Activated CD4-positive, alpha-beta T cell treated with anti-CD3 and anti-CD28 coated beads, Interleukin-2, amount 50 U/mL, for 16 hours (primary cell): ENCODE measurements at regions not wholly inside any gene's neighbourhood (a gene's known extent, or its start where the extent isn't known, plus 50 kb on each side); places are given as distances from the start of the nearest gene placed in this dataset.

Source experiments
- DNase-seq: peaks from one replicate; pipeline ENCODE4 v3.0.0-alpha.2; 2020

DNA sequence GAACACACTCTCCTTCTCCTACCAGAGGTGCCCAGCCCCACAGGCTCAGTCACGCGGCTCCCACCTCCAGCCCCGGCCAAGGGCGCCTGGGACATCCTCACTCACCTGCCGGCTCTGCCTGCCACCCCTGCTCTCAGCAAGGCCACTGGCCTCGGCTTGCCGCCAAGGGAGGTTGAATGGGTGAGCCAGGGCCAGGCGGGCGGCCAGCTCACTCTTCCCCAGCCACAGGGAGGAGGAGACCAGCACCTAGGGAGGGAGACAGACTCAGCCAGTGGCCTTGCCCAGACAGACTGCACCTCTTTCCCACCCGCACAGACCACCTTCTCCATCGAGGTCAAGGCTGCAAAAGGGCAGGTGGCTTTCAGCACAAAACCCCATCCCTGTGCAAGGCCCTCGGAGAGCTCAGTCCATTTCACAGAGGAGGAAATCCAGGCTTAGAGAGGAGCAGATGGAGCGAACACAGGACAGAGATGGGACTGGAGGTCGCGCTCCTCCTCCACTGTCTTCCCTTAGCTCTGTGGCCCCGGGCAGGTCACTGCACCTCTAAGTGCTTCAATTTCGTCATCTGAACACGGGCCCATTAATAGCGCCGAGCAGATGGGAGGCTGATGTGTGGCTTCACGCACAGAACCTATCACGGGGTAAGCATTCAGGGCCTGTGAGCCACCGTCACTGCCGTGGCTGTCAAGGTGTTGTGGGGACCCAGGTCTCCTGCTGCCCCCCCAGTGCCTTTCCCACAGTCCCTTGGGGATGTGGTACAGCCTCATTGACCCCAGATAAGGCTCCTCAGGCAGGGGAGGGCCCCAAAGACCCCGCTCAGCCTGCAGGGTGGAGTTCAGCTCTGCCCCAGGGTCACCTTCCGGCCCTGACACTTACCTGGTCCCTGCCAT lies 56.1 kb downstream of the RMI2 start:
- DNase-seq, result no peak

DNA sequence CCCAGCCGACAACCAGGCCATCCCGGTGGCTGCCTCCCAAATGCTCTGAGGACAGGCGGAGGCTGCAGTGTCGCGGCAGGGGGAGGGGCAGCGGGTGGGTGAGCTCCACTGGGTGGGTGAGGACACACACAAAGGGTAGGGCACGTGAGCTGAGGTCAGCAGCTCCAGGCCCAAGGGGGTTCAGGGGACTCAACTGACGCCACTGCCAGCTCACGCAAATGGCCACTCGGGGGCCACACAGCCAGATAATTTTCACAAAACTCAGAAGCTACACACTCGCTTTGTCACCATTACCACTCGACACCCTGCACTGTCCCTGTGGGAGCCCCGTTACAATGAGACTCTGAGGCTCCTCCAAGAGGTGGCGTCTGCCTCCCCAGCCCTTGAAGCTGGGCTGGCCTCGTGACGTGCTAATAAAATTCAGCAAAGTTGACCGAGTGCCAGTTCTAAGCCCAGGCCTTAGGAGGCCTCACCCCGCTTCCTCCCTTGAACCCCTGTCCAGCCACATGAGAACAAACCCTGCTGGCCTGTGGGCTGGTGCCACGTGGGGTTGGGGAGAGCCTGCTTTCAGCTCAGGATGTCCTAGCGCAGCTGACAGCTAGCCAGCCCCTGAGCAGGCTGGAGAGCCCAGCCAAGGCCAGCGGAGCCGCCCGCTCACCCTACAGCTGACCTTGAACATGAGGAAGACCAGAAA lies 56.9 kb downstream of the RMI2 start:
- no peak for DNase-seq

DNA sequence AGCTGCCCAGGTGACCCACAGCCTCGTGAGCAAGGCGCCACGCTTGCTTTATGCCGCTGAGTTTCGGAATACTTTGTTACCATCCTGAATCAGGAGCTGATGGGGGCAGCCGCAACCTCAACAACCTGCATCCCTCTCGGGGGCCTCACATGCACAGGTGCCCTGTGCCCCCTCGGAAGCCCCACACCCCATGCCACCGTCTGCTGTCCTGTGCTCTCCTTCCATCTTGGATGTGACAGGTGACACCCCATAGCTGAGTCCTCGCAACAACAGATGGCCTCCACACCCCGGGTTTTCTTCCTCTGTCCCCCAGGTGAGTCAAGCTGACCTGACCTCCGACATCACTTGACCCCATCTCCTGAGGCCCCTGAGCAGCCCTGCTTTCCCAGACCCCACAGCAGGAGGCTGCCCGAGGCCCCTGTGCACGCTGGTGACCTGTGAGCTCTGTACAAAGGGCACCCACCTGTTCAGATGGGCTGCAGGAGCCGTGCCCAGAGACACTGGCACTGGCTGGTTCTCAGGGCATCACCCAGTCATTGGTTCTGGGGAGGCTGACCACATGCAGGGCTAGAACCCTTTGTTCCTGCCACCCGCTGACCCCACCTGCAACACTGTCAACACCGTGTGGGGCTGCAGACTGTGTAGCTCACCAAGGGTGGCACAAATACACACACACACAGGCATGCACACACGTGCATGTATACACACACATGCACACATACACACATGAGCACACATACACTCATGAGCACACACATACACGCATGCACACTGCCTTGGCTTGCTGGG lies 57.7 kb downstream of the RMI2 start:
- no peak for DNase-seq

DNA sequence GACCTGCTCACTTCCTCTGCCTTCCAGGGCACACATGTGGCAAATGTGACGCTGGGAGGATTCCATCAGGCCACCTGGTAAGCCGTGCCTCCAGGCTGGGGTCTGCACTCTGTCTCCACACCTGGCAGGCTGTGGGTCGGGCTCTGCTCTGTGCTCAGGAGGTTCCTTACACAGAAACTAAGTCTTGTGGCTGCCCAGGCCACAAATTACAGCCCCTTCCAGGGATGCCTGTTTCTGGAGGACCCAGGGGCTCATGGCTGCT lies 58.2 kb downstream of the RMI2 start:
- DNase-seq, result no peak

DNA sequence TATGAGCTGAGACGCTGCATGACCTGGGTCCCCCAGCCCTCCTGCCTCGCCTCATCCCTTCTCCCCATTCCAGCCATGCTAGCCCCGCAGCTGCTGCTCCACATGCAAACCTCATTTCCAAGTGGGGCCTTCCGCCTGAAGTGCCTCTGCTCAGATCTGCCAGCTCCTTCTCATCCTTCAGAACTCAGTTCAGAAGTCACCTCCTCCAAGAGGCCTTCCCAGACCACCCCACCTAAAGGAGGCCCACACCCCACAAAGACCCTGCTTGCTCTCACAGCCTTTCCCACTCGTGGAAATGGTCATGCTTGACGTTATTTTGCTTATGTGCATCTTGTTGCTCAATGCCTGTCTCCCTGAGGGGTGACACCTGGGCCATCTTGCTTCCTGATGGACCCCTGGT lies 58.7 kb downstream of the RMI2 start:
- no peak for DNase-seq

GRCh38 chr16:11404603-11405002 lies 59.3 kb downstream of the RMI2 start:
- no peak for DNase-seq

DNA sequence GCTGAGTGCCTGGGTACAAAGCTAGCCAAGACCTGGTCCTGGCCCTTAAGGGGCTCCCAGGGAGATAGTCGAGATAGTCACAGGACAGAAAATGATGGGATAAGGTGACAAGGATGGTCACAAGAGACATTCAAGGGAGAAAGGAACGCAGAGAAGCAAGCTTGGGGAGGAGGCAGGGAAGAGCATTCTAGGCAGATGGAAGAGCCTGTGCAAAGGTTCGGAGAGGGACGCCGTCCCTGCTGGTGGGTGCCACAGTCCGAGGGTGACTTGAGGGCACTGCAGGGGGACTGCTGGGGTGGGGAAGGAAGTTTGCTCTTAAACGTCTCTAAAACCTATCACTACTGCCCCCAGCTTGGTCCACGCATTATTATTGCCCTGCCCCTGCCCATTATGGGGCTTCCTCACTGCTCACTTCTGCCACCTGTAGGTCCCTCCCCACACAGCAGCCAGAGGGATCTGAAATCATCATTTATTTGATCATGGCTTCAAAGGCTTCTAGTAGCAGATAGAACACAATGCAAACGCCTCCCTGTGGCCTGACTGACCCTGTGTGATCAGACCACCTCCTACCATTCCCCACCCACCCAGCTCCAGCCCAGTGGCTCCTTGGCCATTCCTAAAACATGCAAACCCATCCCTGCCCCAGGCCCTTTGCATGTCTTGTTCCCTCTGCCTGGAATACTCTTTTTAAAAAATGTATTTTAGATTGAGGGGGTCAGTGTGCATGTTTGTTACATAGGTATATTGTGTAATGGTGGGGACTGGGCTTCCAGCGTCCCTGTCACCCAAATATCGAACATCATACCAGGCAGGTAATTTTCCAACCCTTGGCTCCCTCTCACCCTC lies 60.3 kb downstream of the RMI2 start:
- peak; percentile 61 for DNase-seq

DNA sequence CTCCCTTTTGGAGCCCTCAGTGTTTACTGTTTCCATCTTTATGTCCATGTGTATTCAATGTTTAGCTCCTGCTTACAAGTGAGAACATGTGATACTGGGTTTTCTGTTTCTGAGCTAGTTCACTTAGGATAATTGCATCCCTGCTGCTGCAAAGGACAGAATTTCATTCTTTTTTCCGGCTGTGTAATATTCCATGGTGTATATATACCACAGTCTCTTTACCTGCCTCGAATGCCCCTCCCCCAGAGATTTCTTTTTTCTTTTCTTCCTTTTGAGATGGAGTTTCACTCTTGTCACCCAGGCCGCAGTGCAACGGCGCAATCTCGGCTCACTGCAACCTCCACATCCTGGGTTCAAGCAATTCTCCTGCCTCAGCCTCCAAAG lies 60.9 kb downstream of the RMI2 start:
- no peak for DNase-seq

DNA sequence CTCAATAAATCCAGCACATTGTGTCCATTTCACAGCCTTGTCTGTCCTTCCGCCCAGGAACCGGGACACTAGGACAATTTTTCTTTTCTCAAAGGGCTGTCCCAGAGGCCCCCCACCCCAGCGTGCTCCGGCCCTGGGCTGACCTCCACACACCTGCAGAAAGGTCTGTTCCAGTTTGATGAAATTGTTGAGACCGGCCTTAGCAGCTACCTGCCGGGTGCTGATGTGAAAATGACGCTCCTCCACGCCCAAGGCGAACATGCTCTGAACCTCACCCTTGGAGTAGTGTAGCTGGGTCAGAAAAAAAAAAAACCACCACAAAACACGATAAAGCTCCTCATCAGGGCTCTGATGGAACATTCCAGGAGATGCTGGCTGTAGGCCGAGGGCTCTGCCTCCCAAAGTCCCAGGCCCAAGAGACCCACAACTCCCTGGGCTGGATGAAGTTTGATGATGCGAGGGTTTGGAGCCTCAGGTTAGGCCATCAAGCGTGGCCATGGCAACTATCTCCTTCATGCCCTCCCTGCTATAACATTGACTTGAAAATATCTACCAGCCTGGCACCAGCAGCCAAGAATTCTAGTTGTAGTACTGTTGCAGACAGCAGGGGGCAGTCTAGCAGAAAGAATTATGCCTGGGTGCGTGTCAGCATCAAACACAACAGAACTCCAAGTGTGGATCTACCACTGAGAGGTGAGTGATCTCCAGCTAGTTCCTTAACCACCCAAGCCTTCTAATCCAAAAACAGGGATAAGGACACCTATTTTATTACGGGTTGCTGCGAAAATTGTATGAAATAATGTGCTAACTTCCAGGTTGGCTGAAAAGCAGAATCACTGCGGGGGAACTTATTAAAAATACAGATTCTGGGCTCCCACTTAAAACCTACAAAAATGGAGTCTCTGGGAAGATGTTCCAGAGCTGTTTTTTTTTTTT lies 62.1 kb downstream of the RMI2 start:
- peak; percentile 75 for DNase-seq

DNA sequence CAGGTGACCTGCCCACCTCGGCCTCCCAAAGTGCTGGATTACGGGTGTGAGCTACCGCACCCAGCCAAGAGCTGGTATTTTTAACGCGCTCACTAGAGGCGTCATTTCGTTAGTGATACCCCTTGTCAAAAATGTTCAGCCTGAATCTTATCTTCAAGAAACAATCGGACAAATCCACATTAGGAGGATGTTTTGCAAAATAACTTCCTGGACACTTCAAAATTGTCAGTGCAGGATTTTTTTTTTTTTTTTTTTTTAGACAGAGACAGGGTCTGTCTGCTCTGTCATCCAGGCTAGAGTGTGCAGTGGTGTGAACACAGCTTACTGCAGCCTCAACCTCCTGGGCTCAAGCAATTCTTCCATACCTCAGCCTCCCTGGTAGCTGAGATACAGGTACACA lies 63.0 kb downstream of the RMI2 start:
- peak; percentile 13 for DNase-seq

DNA sequence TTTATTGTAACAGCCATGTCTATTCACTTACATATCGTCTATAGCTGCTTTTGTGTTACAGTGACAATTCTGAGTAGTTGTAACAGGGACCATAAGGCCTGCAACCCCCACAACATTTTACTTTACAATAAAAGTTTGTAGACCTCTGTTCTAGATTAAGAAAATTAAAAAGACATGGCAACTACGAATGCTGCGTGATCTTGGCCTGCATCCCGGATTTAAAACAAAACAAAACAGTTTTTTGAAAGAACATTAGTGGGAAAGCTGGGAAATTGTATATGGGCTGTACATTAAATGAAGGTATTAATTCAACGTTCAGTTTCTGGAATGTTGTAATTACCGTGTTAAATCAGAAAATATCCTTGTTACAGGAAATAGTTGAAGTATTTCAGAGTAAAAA lies 64.1 kb downstream of the RMI2 start:
- DNase-seq, result no peak

GRCh38 chr16:11410376-11411058 lies 65.3 kb downstream of the RMI2 start:
- DNase-seq, result no peak

- DNase-seq, result no peak
Measured at GRCh38 chr16:11411059-11411550, 65.8 kb downstream of the RMI2 start.

DNA sequence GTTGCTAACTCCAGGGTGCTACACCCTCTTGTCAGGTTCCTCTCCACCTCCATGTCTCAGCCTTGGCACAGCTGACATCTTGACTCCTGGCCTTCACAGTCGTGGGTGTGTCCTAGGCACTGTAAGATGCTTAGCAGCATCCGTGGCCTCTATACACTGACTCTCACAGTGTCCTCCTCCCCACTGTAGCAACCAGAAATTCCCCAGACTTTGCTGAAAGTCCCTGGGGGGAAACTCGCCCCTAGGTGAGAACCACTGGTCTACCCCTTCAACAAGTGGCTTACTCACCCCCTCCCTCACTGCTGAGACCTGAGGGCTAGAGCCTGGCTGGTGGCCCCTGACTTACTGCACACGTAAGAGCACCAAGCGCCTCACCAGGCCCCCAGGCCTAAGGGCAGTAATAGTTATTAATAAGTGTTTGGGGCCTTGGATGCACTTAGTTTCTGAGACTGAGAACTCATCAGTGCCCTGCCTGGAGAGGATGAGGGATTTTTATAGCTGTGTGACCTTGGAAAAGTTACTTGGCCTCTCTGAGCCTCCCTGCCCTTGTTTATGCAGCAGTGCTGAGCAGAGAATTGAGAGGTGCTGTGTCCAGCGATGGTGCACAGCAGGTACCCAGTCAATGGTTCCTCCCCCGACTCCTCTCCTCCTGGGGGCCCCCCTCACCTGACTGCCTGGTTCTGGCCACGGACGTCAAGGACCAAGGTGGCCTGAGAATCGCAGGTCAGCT lies 67.1 kb downstream of the RMI2 start:
- DNase-seq, result no peak

DNA sequence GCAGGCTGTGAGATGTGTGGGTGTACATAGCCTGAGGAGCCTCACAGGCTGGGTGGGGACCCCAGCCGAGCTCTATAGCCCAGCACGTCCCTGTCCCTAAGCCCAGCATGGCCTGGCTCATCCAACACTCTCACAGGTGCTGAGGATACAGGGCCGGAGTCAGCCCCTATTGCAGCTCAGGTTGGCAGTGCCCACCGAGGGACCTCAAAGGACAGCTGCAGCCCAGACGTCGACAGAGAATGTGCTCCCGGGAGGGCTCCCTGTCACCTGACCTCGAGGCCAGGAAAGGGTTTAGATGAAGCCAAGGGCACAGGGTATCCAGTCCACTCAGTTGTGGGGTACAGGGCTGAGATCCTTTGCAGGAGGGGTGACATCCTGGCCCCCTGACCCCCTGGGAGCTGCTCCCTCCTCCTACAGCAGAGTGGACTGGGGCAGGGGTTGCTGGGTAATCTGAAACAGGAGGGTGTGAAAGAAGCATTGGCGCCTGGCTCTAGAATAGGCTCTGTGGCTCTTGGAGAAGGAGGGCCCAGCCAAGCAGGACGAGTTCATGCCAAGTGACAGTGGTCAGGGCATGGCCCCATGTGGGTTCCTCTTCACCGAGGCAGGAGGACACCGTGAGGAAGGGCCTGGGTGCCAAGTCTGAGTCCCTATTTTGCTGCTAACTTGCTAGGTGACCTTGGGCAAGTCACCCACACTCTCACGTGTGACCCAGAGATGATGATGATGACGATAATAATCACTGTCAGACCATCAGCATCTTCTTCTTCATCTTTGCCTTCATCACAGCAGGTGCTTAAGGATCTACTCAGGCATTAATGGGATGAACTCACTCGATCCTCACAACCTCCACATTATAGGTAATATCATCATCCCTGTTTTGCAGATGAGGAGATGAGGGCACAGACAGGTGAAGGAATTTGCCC lies 68.0 kb downstream of the RMI2 start:
- DNase-seq, result no peak

- DNase-seq, result no peak
Measured at GRCh38 chr16:11413907-11414595, 68.8 kb downstream of the RMI2 start.

- DNase-seq, result no peak
Measured at GRCh38 chr16:11414815-11415775, 69.8 kb downstream of the RMI2 start.
